CD4-positive, alpha-beta T cell treated with Interleukin-12 subunit alpha and Interleukin-12 subunit beta, for 1 hour (primary cell): ENCODE measurements at regions not wholly inside any gene's neighbourhood (a gene's known extent, or its start where the extent isn't known, plus 50 kb on each side); places are given as distances from the start of the nearest gene placed in this dataset.
"Not testable (repeated sequence)": the region's sequence is repeated elsewhere in the genome, so short reads cannot be mapped to it uniquely, and the experiment has no call there.

ENCODE experiments used
- DNase-seq: peaks from one replicate; pipeline ENCODE4 v3.0.0-alpha.2; 2020

DNA sequence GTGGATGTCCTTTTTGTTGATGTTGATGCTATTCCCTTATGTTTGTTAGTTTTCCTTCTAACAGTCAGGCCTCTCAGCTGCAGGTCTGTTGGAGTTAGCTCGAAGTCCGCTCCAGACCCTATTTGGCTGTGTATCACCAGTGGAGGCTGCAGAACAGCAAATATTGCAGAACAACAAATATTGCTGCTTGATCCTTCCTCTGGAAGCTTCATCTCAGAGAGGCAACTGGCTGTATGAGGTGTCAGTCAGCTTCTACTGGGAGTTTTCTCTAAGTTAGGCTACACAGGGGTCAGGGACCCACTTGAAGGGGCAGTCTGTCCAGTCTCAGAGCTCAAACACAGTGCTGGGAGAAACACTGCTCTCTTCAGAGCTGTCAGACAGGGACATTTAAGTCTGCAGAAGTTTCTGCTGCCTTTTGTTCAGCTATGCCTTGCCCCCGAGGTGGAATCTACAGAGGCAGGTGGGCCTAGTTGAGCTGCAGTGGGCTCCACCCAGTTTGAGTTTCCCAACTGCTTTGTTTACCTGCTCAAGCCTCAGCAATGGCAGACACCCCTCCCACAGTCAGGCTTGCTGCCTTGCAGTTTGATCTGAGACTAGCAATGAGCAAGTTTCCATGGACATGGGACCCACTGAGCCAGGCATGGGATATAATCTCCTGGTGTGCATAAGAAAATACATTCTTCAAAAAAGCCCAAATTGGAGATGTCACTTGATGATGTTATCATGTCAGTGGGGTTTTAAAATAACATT is 99.5 kb downstream of the KDM5D start:
- no peak for DNase-seq

DNA sequence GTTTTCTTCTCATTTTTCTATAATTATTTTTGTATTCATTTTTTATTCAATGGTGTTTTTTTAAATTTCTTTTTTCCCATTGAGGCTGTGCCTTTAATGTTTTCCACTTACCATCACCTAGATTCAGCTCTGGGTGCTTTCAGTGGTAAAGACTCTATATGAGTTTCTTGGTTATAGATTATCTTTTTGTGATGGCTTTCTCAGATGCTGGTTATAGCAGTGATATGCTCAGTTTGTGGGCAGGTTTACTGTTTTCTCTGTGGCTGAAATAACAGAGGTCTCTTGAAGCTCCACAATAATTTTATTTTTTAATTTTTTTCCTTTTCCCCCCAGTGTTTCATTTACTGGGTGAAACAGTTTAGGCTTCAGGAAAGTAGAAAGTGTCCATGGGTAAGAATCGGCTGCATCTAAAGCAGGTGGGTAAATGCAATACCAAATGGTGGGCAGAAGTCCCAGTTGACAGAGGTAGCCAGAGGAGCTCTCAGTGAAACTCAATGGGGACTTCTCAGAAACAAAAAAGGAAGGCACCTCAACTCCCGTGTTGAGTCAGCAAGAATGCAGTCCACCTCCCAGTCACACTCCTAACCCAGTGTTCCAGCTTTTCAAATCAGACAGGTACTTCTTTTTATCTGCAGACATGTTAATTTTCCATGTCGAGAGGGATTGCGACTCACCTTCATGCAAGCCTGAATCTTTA is 106.7 kb downstream of the KDM5D start:
- no peak for DNase-seq

DNA sequence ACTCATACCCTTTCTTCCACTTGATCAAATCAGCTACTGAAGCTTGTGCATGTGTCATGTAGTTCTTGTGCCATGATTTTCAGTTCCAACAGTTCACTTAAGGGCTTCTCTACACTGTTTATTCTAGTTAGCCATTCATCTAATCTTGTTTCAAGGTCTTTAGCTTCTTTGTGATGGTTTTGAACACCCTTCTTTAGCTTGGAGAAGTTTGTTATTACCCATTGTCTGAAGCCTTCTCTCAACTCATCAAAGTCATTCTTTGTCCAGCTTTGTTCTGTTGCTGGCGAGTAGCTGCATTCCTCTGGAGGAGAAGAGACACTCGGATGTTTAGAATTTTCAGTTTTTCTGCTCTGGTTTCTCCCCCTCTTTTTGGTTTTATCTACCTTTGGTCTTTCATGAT is 115.6 kb downstream of the KDM5D start:
- no peak for DNase-seq

DNA sequence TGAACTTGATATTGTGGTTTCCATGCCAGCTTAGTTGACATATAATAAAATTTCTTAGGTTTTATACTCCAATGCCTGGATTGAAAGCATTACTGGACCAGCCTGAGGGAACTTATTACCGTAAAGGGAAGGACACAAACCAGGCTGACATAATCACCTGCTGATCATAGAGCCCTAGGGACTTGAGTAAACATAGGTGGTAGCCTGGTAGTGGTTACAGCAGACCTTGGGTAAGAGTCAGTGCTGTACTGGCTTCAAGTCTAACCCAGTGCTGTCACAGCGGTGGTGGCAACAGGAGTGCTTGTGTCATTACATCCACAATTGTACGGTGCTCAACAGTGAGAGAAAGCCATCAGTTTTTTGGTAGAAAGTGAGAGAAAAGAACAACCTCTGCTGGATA is 122.1 kb downstream of the KDM5D start:
- DNase-seq = no peak

DNA sequence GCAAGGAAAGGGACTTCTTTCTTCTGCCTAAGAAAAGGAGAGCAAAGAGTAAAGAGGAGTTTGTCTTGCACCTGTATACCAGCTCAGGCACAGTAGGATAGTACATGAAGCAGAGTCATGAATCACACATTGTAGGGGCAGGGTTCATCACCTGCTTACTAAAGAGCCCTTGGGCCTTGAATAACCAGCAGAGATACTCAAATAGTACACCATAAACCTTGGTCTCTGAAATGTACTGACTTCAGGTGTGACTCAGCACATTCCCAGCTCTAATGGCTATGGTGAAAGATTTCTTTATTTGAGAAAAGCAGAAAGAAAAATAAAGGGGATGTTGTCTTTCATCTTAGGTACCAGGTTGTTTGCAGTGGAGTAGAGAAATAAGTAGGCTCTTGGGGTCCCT is 122.8 kb downstream of the KDM5D start:
- no peak for DNase-seq

DNA sequence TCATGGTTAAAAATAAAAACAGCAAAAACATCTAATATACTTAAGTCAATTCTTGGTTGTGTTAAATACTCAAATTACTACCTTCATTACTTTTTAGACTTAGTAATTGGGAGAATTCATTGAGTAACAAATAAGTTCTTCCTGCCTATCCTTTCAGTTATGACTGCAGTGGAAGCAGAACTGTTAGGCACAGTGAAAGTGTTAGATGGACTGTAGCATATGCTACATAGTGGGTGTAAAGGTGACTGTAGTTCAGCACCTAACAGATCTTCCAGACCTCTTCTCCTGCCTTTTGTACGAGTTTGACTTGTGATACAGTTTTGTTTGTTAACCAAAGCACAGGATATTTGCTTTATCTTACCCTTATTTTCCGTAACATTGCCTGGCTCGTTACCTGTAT is 143.4 kb downstream of the KDM5D start:
- no peak for DNase-seq

DNA sequence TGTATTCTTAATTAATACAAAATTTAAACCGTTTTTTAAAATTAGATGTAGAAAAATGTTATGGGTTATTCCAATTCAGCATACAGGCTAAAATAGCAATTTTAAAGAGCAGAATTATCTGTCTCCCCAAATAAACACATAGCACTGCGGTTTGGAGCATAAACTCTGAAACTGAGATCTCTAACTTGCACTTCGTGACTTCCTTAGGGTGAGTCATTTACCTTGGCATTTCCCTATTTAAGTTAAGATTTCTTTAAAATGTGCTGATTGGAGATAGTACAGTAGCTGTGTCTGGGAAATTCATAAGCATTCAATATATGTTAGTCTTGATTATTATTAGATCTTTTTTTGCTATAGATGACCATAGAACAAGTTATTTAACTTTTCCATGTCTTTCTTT is 143.8 kb downstream of the KDM5D start:
- DNase-seq = no peak

DNA sequence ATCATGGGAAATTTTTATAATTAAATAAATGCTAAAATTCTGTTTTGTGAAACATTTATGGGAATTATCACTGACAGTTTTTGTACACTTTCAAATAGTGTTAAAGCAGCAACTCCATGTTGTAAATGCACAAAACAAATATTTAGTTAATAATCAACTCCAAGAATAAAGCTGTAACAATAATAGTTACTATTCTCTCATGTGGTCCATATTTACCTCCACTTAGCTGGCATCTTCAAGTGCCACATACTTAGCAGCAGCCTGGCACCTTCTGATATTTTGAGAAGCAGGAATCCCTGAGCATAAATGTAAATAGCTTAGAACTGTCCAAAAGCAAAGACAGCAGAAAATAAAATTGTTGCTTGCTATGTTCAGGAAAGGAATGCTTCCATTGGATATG is 154.3 kb downstream of the KDM5D start:
- no peak for DNase-seq

DNA sequence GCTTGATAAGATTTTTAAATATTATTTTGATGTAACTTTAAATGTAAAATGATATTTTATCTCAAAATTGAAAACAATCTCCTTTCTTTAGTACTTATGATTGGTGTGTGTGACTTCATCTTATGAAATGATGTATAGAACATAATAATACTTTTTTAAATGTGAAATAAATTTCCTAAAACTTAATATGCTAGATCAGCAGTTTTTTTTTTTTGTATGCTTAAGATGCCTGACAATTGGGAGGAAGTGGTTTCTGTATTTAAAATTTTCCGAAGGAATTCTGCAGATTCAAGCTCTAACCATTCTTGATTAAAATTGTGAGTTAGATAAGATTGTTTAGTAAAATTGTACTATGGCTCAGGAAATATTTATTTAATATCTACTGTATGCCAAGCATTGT is 154.9 kb downstream of the KDM5D start:
- DNase-seq = no peak

DNA sequence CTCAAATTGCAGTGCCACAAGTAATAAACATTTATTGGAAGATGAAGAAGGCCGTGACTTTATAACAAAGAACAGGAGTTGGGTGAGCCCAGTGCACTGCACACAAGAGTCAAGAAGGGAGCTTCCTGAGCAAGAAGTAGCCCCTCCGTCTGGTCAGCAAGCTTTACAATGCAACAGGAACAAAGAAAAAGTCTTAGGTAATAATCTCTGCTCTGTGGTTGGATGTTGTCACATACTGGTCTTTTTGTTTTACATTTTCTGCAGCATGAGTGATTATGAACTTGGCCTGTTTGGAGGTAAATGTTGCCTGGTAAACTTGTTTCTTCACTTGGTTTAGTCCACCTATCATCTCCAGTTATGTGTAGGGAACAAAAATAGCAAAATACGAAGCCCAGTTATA is 157.2 kb downstream of the KDM5D start:
- no peak for DNase-seq

DNA sequence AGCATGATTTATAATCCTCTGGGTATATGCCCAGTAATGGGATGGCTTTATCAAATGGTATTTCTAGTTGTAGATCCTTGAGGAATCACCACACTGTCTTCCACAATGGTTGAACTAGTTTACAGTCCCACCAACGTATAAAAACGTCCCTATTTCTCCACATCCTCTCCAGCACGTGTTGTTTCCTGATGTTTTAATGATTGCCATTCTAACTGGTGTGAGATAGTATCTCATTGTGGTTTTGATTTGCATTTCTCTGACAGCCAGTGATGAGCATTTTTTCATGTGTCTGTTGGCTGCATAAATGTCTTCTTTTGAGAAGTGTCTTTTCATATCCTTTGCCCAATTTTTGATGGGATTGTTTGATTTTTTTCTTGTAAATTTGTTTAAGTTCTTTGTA is 163.5 kb downstream of the KDM5D start:
- peak; percentile 10 for DNase-seq

DNA sequence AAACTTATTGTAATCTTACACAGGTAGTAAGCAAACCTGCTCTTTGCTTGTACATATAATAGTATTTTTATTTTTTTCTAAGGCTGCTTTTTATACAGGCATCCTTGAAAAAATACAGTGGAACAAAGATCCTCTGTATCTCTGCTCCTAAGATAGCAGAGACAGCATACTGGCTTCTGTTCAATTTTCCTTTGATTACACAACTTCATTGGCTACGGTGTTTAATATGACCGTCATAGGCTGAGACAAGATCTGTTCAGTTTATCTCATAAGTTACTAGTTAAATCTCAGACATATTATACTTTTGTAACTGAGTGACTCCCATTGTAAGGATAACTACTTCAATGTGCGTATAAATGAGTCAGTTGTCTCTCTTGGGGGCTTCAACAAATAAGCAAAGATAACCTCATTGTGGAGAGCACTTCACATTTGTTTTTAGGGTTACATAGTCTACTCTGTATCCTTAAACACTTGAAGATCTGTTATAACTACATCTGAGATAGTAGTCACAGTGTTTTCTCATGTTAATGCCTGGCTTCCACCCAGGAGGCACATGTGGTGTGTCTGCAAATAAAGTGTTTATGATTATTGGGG is 166.1 kb downstream of the KDM5D start:
- DNase-seq = no peak

DNA sequence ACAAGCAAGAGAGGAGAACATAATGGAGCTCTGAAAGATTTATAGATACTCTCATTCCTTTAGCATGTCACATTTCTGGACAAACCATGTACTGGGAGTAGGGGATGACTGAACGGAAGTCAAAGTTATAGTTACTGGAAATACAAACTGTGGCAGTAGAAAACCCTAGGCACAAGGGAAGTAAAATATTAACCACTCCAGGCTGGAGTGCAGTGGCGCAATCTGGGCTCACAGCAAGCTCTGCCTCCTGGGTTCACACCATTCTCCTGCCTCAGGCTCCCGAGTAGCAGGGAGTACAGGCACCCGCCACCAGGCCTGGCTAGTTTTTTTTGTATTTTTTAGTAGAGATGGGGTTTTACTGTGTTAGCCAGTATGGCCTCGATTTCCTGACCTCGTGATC is 167.3 kb downstream of the KDM5D start:
- no peak for DNase-seq

DNA sequence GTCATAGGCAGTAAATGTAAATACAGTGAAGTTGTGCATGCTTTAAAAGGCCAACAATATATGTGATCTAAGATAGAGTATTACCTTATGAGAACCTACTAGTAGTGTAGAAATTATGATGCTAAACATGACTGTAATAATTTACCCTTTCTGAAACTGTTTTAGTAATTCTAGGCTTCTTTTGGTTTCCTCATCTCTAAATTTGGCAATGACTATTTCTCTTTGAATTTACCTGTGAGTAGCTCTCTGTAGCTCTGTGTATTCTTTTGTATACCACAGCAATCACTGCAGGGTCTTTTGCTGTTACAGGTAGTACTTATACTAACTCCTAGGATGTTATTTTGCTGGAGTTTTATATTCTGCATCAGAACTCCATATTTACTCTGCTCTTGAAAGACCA is 169.6 kb downstream of the KDM5D start:
- DNase-seq = no peak

DNA sequence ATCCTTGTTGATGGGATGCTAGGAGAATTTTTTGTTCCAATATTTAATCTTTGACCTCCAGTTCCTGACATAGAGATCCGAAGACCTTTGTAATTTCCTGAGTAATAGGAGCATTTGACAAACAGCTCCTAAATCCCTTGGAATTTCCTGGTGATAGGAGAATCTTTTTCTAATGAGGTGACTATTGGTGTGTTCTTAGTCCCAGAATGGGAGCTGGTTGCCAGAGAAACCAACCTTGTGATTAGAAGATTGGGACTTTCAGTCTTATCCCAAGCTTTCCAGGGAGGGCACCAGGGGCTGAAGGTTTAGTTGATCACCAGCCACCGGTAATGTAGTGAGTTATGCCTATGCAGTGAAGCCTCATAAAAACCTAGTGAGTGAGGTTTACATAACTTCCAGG is 170.9 kb downstream of the KDM5D start:
- no peak for DNase-seq

DNA sequence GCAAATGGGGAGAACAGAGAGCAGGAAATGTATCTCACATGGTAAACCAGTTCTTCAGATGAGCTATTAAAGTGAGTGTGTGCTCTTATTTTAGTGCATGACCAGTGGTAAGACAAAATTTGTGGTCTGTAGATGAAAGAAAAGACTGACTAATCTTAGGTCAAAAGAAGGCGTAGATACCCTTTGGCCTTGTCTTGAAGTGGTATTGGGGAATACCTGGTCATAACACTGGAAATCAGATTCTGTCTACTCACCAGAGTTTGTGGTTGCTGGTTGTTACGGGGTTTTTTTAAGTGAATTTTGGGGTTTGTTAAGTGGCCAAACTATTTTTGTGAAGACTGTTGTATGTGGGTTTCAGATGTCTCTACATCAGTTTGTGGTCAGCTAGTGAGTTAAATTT is 173.5 kb downstream of the KDM5D start:
- DNase-seq = peak; percentile 21

DNA sequence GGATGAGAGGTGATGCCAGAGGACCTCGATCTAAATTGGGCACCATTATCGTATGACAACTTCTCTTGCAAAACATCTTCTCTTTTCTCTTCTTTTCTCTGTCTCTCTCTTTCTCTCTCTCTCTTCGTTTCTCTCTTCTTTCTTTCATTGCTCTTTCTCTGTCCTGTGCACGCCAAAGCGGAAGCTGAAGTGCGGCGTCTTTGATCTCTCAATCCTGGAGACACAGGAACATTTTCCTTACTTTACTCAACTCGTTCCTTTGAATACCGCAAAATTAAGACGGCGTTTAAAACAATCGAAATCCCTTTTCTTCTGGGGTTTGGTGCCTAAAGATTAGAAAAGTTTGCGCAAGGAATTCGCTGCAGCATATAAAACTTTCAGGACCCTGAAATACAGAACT is 176.6 kb downstream of the KDM5D start:
- no peak for DNase-seq

DNA sequence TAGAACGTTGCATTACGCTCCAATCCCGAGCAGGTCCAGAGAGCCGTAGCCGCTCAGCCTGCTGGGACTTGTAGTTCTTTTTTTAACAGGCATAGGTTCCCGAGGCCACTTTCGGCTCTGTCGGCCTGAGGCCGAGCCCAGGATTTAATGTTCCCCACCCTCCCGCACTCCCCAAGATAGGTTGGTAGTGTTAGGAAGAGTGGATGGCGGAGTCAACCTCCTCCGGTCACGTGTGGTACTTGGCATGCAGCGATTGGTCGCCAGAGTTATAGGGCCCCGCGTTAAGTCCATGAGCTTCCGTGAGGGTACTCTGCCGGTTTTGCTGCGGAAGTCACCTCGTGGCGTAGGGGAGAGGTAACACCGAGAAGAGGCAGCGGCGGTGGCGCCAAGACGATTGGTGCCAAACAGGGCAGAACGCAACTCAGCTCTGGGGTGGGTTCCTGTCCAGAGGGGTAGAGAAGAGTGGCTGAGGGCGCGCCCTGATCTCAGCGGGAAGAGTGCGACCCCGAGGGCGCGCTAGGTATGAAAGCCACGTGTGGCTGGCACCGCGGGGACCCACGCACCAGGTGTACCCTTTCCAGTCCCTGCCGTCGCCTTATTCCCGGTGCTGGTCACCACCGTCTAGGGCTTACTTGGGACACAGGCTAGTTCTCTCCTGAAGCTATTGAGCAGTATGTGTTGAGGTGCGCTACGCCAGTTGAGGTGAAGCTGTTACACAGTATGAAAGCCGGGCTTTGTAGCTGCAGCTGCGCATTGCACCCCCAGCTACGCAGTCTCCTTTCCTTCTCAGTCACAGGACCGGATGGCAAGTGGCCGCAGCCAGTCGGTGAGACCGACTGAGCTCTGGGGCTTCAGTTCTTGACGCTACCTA is 177.2 kb downstream of the KDM5D start:
- peak; percentile 87 for DNase-seq

DNA sequence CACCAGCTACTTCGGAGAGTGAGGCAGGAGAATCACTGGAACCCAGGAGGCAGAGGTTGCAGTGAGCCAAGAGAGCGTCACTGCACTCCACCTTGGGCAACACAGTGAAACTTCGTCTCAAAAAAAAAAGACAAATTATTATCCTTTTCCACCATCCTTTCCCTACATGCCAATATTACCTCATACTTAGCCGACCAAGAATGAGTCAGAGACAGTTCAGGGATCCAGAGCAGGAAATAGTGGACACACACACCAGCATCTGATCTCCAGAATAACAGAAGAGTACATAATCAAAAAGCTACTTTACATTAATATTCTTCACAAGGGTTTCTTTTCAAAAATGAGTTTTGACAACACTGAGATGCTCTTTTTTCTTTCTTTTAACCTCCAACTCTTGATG is 185.4 kb downstream of the KDM5D start:
- no peak for DNase-seq

DNA sequence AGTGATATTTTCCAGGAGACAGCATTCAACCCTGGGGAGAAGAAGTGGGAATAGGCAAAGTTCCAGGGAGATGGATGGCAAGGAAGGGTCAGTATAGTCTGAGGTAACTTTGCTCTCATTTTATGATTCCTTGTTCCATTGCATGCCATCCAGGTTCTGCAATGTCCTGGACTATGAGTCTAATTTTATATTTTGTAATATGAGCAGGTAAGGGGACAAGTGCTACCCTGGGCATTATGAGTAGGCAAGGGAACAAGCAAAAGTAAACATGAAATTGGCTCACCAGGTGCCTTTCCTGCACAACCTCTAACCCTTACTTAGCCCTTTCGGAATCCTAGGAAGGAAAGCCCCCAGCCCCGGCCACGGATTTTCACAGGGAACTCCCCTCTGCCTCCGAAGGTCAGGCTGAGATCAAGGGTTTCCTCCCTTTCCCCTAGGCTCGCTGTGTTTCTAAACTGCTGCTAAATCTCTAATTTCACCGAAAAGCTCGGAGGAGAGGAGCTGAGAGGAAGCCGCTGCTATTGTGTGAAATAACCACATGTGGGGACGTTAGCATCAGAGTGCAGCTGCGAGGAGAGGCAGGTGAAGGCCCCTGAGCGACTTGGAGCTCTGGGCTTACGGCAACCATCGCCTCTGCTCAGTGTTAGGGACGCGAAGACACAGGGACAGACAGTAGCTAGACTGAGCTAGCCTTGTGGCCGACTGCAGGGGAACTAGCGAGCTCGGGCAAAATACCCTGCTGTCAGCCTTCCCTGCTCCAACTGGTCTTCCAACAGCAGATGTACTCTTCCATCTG is 194.7 kb downstream of the KDM5D start:
- no peak for DNase-seq

DNA sequence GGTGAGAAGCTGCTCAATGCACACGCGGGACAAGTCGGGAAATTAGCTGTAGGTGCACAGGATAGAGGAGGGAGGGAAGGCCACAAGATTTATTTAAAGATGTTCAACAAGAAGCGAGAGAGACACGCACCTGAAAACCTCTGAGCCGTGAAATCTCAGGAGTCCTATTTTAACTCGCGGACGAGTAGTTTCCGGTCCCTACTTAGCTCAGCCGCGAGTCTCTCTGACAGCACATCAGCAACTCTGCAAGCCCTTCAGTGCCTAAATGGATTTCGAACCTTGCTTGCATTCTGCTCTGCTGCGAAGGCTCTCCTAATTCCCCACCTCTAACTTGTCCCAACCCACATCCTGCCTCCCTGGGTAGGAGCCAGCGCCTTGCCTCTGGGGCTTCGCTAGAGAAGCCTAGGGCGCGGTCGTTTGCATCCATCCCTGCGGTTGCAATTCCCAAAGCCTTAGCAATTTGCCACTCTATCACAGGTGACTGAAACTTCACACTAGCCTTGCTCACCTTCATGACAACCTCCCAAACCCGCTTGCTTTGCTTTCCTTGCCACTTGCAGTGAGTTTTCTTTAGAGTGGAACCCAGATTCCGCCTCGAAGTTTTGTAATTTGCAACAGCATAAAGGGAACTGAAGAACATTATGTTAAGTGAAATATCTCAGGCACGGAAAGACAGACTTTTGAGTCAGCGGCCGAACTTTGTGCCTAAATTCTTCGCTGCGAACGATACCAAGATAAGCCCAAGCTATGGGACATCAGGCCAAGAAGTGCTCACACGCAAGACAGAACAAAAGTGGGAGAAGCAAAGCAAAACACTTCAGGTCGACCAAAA is 202.8 kb downstream of the KDM5D start:
- no peak for DNase-seq

DNA sequence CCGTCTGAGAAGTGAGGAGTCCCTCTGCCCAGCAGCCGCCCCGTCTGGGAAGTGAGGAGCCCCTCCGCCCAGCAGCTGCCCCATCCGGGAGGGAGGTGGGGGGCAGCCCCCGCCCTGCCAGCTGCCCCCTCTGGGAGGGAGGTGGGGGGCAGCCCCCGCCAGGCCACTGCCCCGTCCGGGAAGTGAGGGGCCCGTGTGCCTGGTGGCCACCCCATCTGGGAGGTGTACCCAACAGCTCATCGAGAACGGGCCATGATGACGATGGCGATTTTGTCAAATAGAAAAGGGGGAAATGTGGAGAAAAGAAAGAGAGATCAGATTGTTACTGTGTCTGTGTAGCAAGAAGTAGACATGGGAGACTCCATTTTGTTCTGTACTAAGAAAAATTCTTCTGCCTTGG is 208.8 kb downstream of the KDM5D start:
- not testable (repeated sequence) for DNase-seq
